Neural progenitor cell (in vitro differentiated cells): ENCODE measurements at regions not wholly inside any gene's neighbourhood (a gene's known extent, or its start where the extent isn't known, plus 50 kb on each side); places are given as distances from the start of the nearest gene placed in this dataset.

Experiments
- EZH2phosphoT487 ChIP-seq: fragments of 200-600 bp; sonication (generic); IDR thresholded peaks from 2 replicates; pipeline ENCODE4 v1.6.1; 2017; ENCODE audit warnings: antibody characterized with exemption
- TF ChIP-seq, protein P1 (sequence below): fragments of 200-600 bp; sonication (generic); IDR thresholded peaks from 2 replicates; pipeline ENCODE4 v1.5.1; 2017; ENCODE audit warnings: antibody characterized with exemption, mild to moderate bottlenecking

DNA sequence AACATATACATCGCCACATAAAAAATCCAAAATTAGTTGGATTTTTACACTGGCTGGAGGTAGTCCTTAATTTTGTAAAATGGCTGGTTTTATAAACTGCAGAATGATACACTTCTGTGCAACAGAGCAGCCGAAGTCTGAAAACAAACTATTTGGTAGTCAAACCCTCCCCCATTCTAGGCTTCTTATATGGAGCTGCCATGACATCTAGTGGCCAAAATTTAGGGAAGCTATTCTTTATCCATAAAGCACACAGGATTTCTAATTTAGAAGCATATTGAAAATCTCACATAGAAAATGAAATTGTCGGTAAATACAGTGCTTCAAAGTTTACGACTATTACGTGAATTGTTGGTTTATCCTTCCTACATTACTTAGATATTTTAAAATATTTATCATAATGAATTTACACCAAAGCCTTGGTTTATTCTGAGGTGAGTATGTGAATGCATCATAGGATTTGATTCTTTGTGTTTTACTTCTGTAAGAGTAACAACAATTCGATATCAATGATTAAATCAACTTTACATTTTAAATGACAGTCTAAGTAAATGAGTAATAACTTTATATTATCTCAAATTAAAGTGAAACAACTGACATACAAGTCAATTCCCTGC, 113.4 kb upstream of the FAM241A start:
- no peak for TF ChIP-seq EZH2phosphoT487
- TF ChIP-seq, protein P1, sequence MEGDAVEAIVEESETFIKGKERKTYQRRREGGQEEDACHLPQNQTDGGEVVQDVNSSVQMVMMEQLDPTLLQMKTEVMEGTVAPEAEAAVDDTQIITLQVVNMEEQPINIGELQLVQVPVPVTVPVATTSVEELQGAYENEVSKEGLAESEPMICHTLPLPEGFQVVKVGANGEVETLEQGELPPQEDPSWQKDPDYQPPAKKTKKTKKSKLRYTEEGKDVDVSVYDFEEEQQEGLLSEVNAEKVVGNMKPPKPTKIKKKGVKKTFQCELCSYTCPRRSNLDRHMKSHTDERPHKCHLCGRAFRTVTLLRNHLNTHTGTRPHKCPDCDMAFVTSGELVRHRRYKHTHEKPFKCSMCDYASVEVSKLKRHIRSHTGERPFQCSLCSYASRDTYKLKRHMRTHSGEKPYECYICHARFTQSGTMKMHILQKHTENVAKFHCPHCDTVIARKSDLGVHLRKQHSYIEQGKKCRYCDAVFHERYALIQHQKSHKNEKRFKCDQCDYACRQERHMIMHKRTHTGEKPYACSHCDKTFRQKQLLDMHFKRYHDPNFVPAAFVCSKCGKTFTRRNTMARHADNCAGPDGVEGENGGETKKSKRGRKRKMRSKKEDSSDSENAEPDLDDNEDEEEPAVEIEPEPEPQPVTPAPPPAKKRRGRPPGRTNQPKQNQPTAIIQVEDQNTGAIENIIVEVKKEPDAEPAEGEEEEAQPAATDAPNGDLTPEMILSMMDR = peak; percentile 92
